Glutamatergic neuron (in vitro differentiated cells): ENCODE measurements at regions not wholly inside any gene's neighbourhood (a gene's known extent, or its start where the extent isn't known, plus 50 kb on each side); places are given as distances from the start of the nearest gene placed in this dataset.
A peak's percentile ranks its signal among the peaks of the same experiment; 100 is the strongest.

ENCODE experiments used
- DNase-seq: peaks from one replicate; pipeline ENCODE4 v3.0.0; 2022
- H3K27ac Mint-ChIP-seq: one replicate; pipeline ENCODE4 v1.8.0; 2020; ENCODE audit warnings: mild to moderate bottlenecking, mixed read lengths, inconsistent platforms; ENCODE audit not compliant: unreplicated experiment
- H3K27me3 Mint-ChIP-seq: one replicate; pipeline ENCODE4 v1.8.0; 2020; ENCODE audit warnings: mild to moderate bottlenecking, moderate library complexity, mixed read lengths, inconsistent platforms; ENCODE audit not compliant: unreplicated experiment
- H3K36me3 Mint-ChIP-seq: one replicate; pipeline ENCODE4 v1.8.0; 2020; ENCODE audit warnings: mild to moderate bottlenecking, mixed read lengths, inconsistent platforms; ENCODE audit not compliant: unreplicated experiment
- H3K4me1 Mint-ChIP-seq: one replicate; pipeline ENCODE4 v1.8.0; 2020; ENCODE audit warnings: mild to moderate bottlenecking, low read depth, mixed read lengths, inconsistent platforms; ENCODE audit not compliant: unreplicated experiment
- H3K4me3 Mint-ChIP-seq: one replicate; pipeline ENCODE4 v1.8.0; 2020; ENCODE audit warnings: mild to moderate bottlenecking, mixed read lengths, inconsistent platforms; ENCODE audit not compliant: unreplicated experiment
- H3K9me3 Mint-ChIP-seq: one replicate; pipeline ENCODE4 v1.8.0; 2020; ENCODE audit warnings: mild to moderate bottlenecking, moderate library complexity, mixed read lengths, inconsistent platforms; ENCODE audit not compliant: unreplicated experiment
- TF ChIP-seq, protein P1 (sequence below): fragments of 200-600 bp; sonication (generic); IDR thresholded peaks from one replicate; pipeline ENCODE4 v1.5.0; 2021; ENCODE audit not compliant: partially characterized antibody, unreplicated experiment

DNA sequence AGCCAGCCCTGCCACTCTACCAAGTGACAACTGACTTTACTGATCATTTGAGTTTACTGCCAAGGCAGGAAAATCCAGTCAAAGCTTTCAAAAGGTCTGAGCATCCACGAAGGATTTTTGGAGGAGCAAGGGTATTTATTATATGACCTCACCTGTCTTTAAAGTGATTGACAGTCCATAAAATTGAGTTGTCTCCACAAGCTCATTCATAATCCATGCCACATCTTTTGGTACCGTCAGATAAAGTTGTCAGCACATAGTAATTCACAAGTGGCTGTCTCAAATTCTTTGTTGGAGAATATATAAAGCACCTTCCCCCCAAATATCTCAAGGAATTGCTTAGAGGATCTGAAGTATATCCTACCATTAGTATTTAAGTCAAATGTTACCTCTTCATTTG lies 240.5 kb downstream of the METTL4 start:
- Mint-ChIP-seq H3K27me3 (no peaks in the 10 kb centered on the region), H3K4me3 (no peak overlapping the region), H3K36me3 (no peaks in the 10 kb centered on the region), H3K9me3 (peaks cover 5% of the 10 kb centered on the region), H3K4me1 (peaks cover 8% of the 10 kb centered on the region), H3K27ac (no peak overlapping the region)
- TF ChIP-seq, protein P1, sequence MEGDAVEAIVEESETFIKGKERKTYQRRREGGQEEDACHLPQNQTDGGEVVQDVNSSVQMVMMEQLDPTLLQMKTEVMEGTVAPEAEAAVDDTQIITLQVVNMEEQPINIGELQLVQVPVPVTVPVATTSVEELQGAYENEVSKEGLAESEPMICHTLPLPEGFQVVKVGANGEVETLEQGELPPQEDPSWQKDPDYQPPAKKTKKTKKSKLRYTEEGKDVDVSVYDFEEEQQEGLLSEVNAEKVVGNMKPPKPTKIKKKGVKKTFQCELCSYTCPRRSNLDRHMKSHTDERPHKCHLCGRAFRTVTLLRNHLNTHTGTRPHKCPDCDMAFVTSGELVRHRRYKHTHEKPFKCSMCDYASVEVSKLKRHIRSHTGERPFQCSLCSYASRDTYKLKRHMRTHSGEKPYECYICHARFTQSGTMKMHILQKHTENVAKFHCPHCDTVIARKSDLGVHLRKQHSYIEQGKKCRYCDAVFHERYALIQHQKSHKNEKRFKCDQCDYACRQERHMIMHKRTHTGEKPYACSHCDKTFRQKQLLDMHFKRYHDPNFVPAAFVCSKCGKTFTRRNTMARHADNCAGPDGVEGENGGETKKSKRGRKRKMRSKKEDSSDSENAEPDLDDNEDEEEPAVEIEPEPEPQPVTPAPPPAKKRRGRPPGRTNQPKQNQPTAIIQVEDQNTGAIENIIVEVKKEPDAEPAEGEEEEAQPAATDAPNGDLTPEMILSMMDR = no peak
- no peak for DNase-seq

DNA sequence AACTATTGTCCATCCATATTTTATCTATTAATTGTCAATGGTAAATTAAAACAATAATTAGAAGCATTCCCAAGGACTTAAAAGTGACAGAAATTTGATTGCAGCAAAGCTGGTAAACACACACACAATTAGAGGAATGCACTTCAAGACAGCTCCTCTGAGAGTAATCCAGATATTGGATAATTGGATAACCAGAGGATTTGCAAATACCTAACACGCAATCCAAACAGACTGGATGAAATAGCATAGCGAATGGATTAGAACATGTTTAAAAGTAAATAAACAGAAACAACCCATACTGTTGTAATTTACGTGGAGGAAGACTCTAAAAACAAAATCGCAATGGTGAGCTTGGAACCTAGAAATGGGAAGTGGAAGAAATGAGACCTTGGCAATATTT lies 239.8 kb downstream of the METTL4 start:
- Mint-ChIP-seq H3K27me3 (no peaks in the 10 kb centered on the region), H3K36me3 (no peaks in the 10 kb centered on the region), H3K9me3 (peaks cover 2% of the 10 kb centered on the region), H3K27ac (no peak overlapping the region), H3K4me1 (peaks cover 8% of the 10 kb centered on the region), H3K4me3 (no peak overlapping the region)
- DNase-seq = no peak
- TF ChIP-seq, protein P1 = no peak

DNA sequence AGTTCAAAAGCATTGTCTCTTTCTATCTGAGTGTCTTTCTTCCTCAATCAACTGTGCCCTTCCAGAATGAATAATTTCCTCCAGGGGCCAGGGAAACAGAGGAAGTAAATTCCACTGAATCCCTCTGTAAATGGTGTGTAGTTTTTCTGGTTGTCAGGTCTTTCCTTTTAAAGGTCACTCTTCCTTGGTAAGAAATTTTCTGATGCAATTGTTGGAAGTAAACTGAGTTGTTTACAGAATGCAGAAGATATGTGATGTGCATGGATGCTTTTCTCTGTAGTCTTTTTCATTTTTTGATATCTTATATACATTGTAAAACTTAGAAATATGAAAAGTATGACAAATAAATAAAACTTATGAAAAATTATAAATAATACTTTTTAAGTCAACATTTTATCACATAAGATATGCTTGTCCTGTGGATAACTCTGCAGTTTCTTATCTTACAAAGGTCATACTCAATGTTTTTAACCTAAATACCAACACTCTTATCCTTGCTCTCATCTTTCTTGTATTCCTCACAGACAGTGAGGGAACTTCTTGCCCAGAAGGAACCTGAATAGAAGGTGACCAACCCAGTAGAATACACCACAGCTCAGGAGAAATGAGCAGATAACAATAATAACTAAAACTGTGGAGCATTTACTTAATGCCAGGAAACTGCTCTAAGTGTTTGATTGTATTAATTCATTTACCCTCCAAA lies 234.5 kb downstream of the METTL4 start:
- TF ChIP-seq, protein P1 = no peak
- H3K9me3 Mint-ChIP-seq = peaks cover 2% of the 10 kb centered on the region
- no peaks in the 10 kb centered on the region for H3K4me1 Mint-ChIP-seq
- no peak overlapping the region for H3K4me3 Mint-ChIP-seq
- DNase-seq = no peak
- H3K27ac Mint-ChIP-seq = no peak overlapping the region
- H3K36me3 Mint-ChIP-seq = no peaks in the 10 kb centered on the region
- no peaks in the 10 kb centered on the region for H3K27me3 Mint-ChIP-seq

DNA sequence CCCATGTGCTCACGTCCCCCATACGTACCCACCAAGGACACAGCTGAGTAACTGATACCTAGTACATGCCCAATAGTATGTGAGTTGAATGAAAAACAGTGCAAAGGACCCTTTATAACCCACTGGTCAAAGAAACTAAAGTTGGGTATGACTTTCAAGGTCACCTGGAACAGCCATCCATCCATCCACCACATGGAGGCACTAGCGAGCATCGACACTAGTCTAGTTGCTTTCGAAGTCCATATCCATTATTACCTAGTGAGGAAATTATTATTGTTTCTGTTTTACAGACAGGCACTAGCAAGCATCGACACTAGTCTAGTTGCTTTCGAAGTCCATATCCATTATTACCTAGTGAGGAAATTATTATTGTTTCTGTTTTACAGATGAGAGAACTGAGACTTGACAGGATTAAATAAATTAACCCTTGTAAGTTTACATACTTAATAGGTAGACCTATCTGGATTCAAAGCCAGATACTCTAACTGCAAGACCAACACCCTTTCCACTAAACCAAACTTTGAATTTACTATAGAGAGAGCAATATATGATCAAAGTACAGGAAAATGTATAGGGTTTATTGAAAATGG lies 233.7 kb downstream of the METTL4 start:
- no peaks in the 10 kb centered on the region for H3K27me3 Mint-ChIP-seq
- H3K4me3 Mint-ChIP-seq = no peak overlapping the region
- no peaks in the 10 kb centered on the region for H3K4me1 Mint-ChIP-seq
- H3K9me3 Mint-ChIP-seq = peaks cover 4% of the 10 kb centered on the region
- DNase-seq = peak; percentile 63
- H3K36me3 Mint-ChIP-seq = no peaks in the 10 kb centered on the region
- H3K27ac Mint-ChIP-seq = no peak overlapping the region
- TF ChIP-seq, protein P1 = peak; percentile 62

DNA sequence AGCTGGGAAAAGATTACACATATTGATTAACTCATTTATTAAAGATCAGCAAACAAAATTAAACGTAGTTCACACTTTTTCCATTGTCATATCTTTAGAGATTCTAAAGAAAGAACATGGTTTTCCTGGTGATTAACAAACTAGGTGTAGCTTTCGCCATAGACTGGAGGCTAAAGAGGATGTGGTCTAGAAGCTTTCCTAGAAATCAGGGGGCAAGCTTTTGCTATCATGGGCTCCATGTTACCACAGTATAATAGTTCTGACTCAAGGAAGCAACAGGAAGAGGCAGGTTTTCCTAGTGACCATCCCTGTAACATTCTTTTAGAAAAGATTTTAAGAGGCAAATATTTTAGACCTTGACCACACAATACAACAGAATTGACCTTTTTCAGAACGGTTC lies 232.7 kb downstream of the METTL4 start:
- Mint-ChIP-seq H3K27me3 (no peaks in the 10 kb centered on the region), H3K27ac (no peak overlapping the region), H3K36me3 (no peaks in the 10 kb centered on the region), H3K4me1 (no peaks in the 10 kb centered on the region), H3K9me3 (peaks cover 4% of the 10 kb centered on the region), H3K4me3 (no peak overlapping the region)
- DNase-seq = no peak
- TF ChIP-seq, protein P1 = no peak
